ENCODE measurements at regions not wholly inside any gene's neighbourhood (a gene's known extent, or its start where the extent isn't known, plus 50 kb on each side); places are given as distances from the start of the nearest gene placed in this dataset.

DNA sequence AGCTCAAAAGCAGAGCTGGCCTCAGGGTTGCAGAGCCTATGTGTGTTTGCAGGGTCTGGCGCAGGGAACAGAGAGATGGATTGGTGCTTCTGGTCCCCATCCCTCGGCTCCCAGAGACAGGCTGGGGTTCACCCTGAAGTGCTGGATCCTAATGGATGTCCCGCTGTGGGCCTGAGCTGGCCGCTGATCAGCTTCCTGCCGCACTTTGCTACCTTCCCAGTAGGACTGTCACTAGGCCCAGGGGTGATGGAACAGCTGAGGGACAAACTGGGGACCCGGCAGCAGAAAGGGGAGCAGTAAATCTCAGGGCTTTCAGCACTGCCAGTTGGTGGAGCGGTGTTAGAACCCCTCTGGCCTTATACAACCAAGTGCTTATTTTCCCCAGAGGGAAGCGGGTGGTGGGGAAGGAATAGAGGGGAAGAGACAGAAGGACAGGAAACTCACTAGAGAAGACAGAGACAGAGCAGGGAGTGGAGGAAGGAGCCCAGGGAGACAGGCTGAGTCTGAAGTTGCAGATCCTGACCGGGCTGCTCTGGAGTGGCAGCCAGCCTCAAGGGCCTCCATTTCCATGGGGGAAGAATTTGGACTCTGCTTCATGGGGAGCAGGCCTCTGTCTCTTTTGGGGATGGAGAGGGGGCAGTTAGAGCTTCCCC, 78.6 kb downstream of the MRM1 start:
- no peaks in the 10 kb centered on the region for H3K4me1 ChIP-seq
- H3K4me3 ChIP-seq, result no peak overlapping the region
- intact Hi-C loops (cut with DNase I; ENCODE audit: low total_unique reads), result no loop called here
- DNase-seq (no peak), ATAC-seq (no peak)
- no peaks in the 10 kb centered on the region for H3K27me3 ChIP-seq
- in situ Hi-C loops (cut with MboI; ENCODE audit: low sequenced_read_pairs in 4 of 4), result no loop called here
- H3K27ac ChIP-seq, result no peak overlapping the region
- no peaks in the 10 kb centered on the region for H3K36me3 ChIP-seq
- TF ChIP-seq POLR2A (IDR thresholded peaks at IDR 0.05), result no peak
- TF ChIP-seq, protein P1, sequence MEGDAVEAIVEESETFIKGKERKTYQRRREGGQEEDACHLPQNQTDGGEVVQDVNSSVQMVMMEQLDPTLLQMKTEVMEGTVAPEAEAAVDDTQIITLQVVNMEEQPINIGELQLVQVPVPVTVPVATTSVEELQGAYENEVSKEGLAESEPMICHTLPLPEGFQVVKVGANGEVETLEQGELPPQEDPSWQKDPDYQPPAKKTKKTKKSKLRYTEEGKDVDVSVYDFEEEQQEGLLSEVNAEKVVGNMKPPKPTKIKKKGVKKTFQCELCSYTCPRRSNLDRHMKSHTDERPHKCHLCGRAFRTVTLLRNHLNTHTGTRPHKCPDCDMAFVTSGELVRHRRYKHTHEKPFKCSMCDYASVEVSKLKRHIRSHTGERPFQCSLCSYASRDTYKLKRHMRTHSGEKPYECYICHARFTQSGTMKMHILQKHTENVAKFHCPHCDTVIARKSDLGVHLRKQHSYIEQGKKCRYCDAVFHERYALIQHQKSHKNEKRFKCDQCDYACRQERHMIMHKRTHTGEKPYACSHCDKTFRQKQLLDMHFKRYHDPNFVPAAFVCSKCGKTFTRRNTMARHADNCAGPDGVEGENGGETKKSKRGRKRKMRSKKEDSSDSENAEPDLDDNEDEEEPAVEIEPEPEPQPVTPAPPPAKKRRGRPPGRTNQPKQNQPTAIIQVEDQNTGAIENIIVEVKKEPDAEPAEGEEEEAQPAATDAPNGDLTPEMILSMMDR (IDR thresholded peaks at IDR 0.05 in 4 of 5, conservative IDR thresholded peaks at IDR 0.05 in 1 of 5), result no peak
- H3K9me3 ChIP-seq, result no peaks in the 10 kb centered on the region

DNA sequence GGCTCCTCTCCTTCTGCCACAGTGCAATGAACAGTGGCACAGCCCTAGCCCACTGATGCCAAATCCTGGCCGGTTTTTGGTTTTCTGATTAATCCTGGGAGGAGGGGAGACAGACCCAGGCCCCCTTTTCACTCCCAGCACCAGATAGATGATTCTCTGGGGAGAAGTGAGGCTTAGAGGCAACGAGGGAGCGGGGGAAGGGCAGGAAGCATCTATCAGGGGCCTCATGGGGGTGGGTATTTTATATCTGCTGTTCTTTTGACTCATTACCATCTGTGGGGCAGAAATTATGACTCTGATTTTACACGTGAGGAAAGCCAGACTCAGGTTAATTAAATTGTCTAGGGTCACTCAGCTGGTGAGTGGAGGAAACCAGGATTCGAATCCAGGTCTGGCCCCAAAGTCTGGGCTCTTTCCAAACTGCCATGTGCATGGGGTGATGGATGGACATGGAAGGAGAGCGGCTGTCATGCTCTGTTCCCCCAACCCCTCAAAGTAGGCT, 79.4 kb downstream of the MRM1 start:
- no peak overlapping the region for H3K4me3 ChIP-seq
- DNase-seq (no peak), ATAC-seq (no peak)
- no peaks in the 10 kb centered on the region for H3K36me3 ChIP-seq
- H3K4me1 ChIP-seq, result no peaks in the 10 kb centered on the region
- in situ Hi-C loops (cut with MboI; ENCODE audit: low sequenced_read_pairs in 4 of 4), result no loop called here
- no peak overlapping the region for H3K27ac ChIP-seq
- no peaks in the 10 kb centered on the region for H3K9me3 ChIP-seq
- intact Hi-C loops (cut with DNase I; ENCODE audit: low total_unique reads), result no loop called here
- TF ChIP-seq POLR2A (IDR thresholded peaks at IDR 0.05), result no peak
- TF ChIP-seq, protein P1 (IDR thresholded peaks at IDR 0.05 in 4 of 5, conservative IDR thresholded peaks at IDR 0.05 in 1 of 5), result no peak
- no peaks in the 10 kb centered on the region for H3K27me3 ChIP-seq

DNA sequence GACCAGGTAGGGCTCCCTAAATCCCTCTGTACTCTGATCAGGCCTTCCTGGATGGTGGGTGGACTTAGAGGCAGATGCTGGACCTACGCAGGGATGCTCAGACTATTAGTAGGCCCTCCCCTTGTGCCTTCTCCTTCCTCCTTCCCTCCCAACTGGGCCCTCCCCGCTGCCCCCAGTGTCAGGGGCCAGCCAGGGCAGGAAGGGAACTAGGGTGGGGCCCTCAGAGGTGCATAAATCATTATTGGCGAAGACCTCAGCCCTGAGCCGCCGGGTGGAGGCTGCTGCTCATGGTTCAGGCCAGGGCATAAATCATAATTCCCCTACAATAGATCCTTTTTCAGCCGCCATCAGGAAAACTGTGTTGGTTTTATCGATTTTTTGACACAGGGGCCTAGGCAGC, 81.4 kb downstream of the MRM1 start:
- no peak for TF ChIP-seq POLR2A (IDR thresholded peaks at IDR 0.05)
- TF ChIP-seq, protein P1 (IDR thresholded peaks at IDR 0.05 in 4 of 5, conservative IDR thresholded peaks at IDR 0.05 in 1 of 5), result no peak
- intact Hi-C loops (cut with DNase I; ENCODE audit: low total_unique reads), result no loop called here
- no peak for DNase-seq
- Histone ChIP-seq H3K4me1 (no peaks in the 10 kb centered on the region), H3K27ac (no peak overlapping the region), H3K27me3 (peaks cover 0 to 6% (median 0%) of the 10 kb centered on the region in 3 donors), H3K9me3 (no peaks in the 10 kb centered on the region), H3K36me3 (no peaks in the 10 kb centered on the region), H3K4me3 (no peak overlapping the region)
- ATAC-seq, result no peak
- in situ Hi-C loops (cut with MboI; ENCODE audit: low sequenced_read_pairs in 4 of 4), result no loop called here

DNA sequence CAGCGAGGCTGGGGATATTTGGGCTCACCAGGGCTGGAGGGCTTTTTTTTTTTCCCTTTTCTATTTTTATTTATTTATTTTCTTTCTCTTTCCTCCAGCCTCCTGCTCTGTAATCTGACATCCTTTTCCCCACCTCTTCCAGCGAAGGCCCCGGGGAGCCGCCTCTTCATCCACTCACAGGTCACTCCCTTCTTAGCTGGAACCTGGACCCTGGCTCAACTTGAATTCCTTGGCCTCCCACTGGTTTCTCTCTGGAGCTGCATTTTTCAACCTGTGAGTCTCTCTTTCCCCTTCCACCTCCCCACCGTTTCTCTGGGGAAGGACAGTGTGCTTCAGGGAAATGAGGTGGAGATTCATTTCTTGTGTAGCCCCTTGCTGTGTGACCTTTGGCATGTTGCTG, 82.0 kb downstream of the MRM1 start:
- no peak overlapping the region for H3K4me3 ChIP-seq
- H3K36me3 ChIP-seq, result no peaks in the 10 kb centered on the region
- in situ Hi-C loops (cut with MboI; ENCODE audit: low sequenced_read_pairs in 4 of 4), result no loop called here
- no peak overlapping the region for H3K27ac ChIP-seq
- ATAC-seq (no peak), DNase-seq (no peak)
- no peaks in the 10 kb centered on the region for H3K4me1 ChIP-seq
- H3K9me3 ChIP-seq, result no peaks in the 10 kb centered on the region
- intact Hi-C loops (cut with DNase I; ENCODE audit: low total_unique reads), result no loop called here
- peaks cover 0 to 7% (median 0%) of the 10 kb centered on the region in 3 donors for H3K27me3 ChIP-seq
- TF ChIP-seq POLR2A (IDR thresholded peaks at IDR 0.05), result no peak
- TF ChIP-seq, protein P1 (IDR thresholded peaks at IDR 0.05 in 4 of 5, conservative IDR thresholded peaks at IDR 0.05 in 1 of 5), result no peak

DNA sequence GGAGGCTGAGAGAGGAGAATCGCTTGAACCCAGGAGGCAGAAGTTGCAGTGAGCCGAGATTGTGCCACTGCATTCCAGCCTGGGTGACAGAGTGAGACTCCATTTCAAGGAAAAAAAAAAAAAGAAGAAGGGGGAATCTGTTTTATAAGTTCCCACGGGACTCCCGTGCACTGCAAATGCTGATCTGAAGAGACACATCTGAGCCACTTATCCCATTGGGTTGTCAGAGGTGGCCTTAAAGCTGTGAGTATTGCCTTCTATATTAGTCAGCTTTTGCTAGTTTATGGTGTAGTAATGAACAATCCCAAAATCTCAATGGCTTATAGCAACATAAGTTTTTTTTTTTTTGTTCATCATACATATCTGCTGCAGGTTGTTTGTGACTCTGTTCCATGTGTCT, 82.8 kb downstream of the MRM1 start:
- Histone ChIP-seq H3K4me3 (no peak overlapping the region), H3K36me3 (no peaks in the 10 kb centered on the region), H3K4me1 (no peaks in the 10 kb centered on the region), H3K9me3 (no peaks in the 10 kb centered on the region), H3K27me3 (peaks cover 0 to 7% (median 0%) of the 10 kb centered on the region in 3 donors), H3K27ac (no peak overlapping the region)
- in situ Hi-C loops (cut with MboI; ENCODE audit: low sequenced_read_pairs in 4 of 4) (no loop called here), intact Hi-C loops (cut with DNase I; ENCODE audit: low total_unique reads) (no loop called here)
- ATAC-seq (no peak), DNase-seq (no peak)
- TF ChIP-seq POLR2A (IDR thresholded peaks at IDR 0.05), result no peak
- TF ChIP-seq, protein P1 (IDR thresholded peaks at IDR 0.05 in 4 of 5, conservative IDR thresholded peaks at IDR 0.05 in 1 of 5), result no peak
